Stromal cell of bone marrow (primary cell): ENCODE measurements at regions not wholly inside any gene's neighbourhood (a gene's known extent, or its start where the extent isn't known, plus 50 kb on each side); places are given as distances from the start of the nearest gene placed in this dataset.

ENCODE experiments used
- DNase-seq: peaks from one replicate; pipeline ENCODE4 v3.0.0-alpha.2; 2012; ENCODE audit warnings: low read depth

- no peak for DNase-seq
These were observed 373.9 kb downstream of the ALG10 start for GRCh38 chr12:34396006-34396860.

GRCh38 chr12:34396861-34397590 is 374.7 kb downstream of the ALG10 start:
- DNase-seq = no peak

GRCh38 chr12:34397591-34398365 is 375.5 kb downstream of the ALG10 start:
- no peak for DNase-seq

- no peak for DNase-seq
These were observed 376.0 kb downstream of the ALG10 start for GRCh38 chr12:34398366-34398705.

GRCh38 chr12:34398706-34399630 is 376.7 kb downstream of the ALG10 start:
- no peak for DNase-seq

GRCh38 chr12:34399631-34400410 is 377.5 kb downstream of the ALG10 start:
- DNase-seq = no peak

DNA sequence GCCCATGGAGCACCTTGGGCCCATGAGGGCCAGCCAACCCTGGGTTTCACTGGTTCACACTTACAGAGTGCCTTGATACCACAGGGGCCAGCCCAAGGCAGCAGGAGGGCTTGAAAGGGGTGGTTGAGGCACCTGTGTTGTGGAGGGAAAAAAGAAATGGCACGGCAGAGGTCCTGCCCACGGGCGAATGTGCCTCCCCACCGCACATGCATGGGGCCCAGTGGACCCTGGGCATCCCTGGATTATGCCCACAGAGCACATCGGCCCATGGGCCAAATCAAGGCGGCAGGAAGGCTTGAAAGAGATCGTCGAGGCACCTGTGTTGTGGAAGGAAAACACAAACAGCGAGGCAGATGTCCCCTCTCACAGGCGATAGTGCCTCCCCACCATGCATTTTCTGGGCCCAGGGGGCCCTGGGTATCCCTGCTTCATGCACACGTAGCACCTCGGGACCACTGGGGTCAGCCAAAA is 378.1 kb downstream of the ALG10 start:
- no peak for DNase-seq

DNA sequence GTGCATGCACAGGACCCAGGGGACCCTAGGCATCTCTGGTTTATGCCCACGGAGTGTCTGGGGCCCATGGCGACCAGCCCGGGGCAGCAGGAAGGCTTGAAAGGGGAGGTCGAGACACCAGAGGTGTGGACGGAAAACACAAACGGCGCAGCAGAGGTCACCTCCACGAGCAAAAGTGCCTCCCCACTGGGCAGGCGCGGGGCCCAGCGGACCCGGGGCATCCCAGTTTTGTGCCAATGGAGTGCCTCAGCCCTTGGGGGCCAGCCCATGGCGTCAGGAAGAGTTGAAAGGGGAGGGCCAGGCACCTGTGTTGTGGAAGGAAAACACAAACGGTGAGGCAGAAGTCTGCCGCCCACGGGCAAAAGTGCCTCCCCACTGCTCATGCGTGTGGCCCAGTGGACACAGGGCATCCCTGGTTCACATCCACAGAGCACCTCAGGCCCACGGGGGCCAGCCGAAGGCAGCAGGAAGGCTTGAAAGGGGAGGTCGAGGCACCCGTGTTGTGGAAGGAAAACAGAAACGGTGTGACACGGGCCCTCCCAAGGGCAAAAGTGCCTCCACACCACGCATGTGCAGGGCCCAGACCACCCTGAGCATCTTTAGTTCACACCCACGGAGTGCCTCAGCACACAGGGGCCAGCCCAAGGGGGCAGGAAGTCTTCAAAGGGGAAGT is 378.8 kb downstream of the ALG10 start:
- no peak for DNase-seq

DNA sequence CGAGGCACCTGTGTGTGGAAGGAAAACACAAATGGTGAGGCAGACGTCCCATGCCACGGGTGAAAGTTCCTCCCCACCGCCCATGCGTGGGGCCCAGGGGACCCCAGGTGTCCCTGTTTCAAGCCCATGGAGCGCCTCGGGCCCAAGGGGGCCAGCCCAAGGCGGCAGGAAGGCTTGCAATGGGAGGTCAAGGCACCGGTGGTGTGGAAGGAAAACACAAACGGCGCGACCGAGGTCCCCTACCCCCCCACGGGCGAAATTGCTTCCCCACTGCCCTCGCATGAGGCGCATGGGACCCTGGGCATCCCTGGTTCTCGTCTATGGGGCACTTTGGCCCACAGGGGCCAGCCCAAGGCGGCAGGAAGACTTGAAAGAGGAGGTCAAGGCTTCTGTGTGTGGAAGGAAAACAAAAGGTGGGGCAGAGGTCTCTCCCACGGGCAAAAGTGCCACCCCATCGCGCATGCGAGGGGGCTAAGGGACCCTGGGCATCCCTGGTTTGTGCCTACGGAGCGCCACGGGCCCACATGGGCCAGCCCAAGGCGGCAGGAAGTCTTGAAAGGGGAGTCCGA is 379.4 kb downstream of the ALG10 start:
- DNase-seq = no peak

- no peak for DNase-seq
These were observed 380.1 kb downstream of the ALG10 start for GRCh38 chr12:34402228-34402898.

GRCh38 chr12:34402899-34403705 is 380.8 kb downstream of the ALG10 start:
- DNase-seq = no peak

GRCh38 chr12:34403706-34404376 is 381.5 kb downstream of the ALG10 start:
- no peak for DNase-seq

DNA sequence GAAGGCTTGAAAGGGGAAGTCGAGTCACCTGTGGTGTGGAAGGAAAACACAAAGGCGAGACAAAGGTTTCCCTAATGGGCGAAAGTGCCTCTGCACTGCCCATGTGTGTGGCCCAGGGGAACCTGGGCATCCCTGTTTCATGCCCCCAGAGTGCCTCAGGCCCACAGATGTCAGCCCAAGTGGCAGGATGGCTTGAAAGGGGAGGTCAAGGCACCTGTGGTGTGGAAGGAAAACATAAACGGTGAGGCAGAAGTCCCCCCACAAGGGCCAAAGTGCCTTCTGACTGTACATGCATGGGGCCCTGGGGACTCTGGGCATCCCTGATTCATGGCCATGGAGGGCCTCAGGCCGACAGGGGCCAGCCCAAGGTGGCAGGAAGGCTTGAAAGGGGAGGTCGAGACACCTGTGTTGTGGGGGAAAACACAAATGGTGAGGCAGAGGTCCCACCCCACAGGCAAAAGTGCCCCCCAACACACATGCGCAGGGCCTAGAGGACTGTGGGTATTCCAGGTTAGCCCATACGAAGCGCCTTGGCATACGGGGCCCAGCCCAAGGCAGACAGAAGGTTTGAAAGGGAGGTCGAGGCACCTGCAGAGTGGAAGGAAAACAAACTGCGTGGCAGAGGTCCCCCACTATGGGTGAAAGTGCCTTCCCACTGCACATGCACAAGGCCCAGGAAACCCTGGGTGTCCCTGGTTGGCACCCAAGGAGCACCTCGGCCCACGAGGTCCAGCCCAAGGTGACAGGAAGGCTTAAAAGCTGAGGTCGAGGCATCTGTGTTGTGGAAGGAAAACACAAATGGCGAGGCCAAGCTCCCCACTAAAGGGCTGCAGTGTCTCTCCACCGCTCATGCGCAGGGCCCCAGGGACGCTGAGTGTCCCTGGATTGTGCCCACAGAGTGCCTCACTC is 382.3 kb downstream of the ALG10 start:
- no peak for DNase-seq

DNA sequence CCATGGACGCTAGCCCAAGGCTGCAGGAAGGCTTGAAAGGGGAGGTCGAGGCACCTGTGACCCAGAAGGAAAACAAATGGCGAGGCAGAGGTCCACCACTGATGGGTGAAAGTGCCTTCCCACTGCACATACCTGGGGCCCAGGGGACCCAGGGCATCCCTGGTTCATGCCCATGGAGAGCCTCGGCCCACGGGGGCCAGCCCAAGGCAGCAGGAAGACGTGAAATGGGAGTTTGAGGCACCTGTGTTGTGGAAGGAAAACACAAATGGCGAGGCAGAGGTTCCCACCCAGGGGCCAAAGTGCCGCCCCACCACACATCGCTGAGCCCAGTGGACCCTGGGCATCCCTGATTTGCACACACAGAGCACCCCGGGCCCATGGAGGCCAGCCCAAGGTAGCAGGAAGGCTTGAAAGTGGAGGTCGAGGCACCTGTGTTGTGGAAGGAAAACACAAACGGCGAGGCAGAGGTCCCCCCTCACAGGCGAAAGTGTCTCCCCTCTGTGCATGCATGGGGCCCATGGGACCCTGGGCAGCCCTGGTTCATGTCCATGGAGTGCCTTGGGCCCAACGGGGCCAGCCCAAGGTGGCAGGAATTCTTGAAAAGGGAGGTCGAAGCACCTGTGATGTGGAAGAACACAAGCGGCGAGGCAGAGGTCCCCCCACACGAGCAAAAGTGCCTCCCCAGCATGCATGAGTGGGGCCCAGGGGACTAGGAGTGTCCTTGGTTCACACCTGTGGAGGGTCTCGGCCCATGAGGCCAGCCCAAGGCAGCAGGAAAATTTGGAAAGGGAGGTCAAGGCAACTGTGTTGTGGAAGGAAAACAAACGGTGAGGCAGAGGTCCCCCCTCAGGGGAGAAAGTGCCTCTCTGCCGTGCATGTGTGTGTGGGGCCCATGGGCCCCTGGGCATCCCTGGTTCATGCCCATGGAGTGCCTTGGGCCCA is 383.3 kb downstream of the ALG10 start:
- DNase-seq = no peak

GRCh38 chr12:34406228-34406995 is 384.1 kb downstream of the ALG10 start:
- DNase-seq = no peak
